GM18499 (cell line): ENCODE measurements at regions not wholly inside any gene's neighbourhood (a gene's known extent, or its start where the extent isn't known, plus 50 kb on each side); places are given as distances from the start of the nearest gene placed in this dataset.

Experiments used
- ATAC-seq: cut with Tn5 transposase; IDR thresholded peaks from one replicate; pipeline ENCODE4 v1.9.1; 2021; ENCODE audit warnings: moderate number of reproducible peaks; ENCODE audit not compliant: insufficient read depth, unreplicated experiment

DNA sequence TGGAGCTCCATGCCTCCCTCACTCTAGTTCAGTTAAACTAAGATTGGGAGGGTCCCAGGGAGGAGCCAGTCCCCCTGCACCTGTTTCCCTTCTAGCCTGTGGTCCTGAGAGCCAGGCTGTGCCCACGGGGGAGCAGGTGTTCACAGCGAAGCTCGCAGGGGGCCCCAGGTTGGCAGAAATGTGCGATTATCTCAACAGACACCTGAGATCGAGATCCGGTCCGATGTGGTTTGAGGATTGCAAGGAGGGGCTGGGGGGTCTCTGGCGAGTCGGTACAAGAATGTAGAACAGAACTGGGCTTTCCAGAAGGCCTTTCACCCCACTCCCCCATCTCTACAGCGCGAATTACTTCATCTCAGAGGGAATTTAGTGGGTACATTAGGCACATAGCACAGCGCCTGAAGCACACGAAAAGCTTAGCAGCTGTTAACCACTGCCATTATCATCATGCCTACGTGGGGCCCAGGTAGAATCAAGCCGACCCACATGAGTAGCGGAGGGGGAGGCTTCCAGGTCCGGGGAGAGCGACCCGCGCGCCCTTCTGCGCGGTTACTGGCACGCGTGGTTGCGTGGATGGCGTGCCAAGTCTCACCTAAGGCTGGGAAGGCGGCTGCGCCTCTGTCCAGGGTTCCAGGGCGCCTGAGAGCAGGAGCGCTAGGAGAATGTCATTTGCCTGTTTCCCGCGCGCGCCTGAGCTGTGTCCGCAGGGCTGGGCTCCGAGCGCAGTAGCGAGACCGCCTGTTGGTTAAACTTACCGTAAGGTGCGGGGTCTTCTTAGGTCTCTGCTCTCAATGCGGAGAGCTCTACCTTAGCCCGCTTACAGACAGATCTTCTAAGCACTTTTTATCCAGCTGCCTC lies 1539.5 kb upstream of the TMEM132C start:
- ATAC-seq, result no peak

DNA sequence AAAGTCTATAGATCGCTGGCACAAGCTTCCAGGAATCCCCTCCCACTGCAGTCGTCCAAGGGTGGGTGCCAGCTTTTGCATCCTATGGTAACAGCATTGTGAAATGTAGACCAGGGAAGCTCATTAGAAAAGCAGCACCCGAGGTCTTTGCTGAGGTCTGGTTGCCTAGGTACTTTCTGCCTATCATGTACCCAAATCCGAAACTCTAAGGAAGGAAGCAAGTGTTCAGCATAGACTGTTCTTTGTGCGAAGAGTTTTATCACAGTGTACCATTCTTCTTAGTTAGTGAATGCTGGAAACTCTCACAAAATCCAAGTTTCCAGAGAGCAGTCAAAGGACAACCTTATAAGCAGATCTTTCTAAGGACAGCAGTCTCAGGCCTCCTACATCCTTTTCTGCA lies 1532.7 kb upstream of the TMEM132C start:
- ATAC-seq, result no peak

DNA sequence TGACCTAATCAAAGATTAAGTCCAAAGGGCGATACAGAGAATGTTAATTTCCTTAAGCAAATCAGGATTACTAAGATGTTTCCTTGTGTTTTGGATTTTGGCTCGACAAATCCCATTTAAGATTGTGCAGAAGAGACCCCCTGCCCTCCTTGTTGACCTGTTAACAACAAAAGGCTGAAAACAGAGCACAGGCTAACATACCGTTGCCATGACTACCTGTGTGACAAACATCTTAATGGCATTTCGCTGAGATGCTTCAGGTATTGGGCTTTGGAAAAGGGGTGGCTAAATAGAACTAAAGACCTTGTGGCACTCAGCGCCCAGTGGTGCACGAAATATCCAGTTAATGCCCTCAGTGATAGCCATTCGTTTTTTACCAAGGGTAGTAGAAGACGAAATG lies 1532.3 kb upstream of the TMEM132C start:
- no peak for ATAC-seq

GRCh38 chr12:126741536-126742240 lies 1525.3 kb upstream of the TMEM132C start:
- no peak for ATAC-seq

GRCh38 chr12:126742241-126742641 lies 1524.7 kb upstream of the TMEM132C start:
- no peak for ATAC-seq

DNA sequence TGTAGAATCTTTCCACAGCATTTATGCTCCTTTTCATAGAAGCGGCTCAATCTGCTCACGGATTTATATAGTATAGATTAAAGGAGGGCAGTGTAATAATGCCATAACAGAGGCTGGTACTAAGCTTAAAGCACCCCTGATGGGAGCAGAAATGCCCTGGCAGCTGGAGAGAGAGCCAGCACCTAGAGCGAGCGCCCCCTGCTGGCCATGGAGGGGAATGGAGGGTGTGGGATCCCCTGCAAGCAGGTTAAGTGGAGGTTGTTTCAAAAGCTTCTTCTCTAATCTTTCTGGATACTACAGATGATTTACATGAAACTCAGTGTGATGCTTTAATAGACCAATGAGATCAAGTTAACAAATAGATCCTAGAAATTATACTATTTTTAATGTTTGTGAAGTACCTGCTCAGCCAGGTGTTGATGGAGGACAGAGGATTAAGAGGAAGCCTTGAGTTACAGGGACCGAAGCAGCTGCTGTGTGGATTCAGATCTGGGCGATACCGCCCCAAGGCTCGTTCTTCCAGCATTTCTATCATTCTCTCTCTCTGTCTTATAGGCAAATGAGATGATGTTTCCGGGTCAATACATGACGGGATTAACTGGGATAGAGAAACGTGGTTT lies 1519.3 kb upstream of the TMEM132C start:
- ATAC-seq, result no peak

DNA sequence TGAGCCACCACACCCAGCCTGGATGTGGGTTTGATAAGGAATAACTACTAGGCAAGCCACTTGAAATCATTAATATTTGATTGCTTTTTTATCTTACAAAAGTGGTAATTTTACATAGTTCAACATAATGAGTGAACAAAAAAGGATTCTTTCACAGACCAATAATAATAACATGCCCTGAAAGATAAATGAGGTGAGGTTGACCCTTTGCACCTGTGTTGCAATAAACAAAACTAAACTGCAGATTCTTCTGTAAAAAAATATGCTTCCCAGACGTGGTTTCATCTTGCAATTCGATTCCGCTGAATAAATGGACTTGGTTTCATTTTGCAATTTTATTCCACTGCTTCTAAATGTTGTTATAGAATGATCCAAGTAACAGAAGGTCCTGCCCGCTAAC lies 1514.9 kb upstream of the TMEM132C start:
- no peak for ATAC-seq

GRCh38 chr12:126757326-126757725 lies 1509.6 kb upstream of the TMEM132C start:
- no peak for ATAC-seq

DNA sequence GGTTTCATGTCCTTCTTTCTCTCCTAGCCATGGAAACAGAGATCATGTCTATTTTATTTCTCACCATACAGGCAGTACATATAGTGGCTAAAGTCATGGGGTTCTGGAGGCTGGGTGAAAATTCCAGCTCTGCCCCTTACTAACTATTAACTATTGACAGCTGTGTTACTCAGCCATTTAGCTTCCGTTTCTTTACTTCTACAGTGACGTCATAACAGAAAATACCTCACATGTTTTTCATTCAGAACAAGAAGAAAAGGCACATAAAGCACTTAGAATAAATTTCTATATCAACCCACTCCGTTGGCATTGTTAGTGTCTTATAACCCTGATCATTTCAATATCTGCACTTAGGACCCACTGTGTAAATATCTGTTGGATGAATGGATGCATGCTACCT lies 1506.9 kb upstream of the TMEM132C start:
- no peak for ATAC-seq

DNA sequence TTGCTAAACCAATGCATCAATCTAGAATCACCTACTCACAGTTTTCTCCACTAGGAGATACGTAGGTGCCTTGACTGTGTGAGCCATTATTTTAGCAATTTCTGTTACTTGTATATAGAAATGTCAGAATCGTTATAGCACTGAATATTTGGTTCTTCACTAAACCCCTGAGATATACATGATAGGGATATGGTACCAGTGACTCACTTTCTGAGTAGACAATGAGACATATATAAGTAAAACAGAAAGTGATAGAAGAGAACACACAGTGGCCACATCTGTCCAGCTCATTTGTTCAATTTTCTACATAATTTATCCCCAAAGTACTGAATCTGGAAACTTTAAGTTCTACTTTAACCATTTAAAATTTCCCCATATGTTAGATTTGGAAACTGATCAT lies 1505.5 kb upstream of the TMEM132C start:
- ATAC-seq, result no peak

GRCh38 chr12:126762150-126762549 lies 1504.8 kb upstream of the TMEM132C start:
- ATAC-seq, result no peak

DNA sequence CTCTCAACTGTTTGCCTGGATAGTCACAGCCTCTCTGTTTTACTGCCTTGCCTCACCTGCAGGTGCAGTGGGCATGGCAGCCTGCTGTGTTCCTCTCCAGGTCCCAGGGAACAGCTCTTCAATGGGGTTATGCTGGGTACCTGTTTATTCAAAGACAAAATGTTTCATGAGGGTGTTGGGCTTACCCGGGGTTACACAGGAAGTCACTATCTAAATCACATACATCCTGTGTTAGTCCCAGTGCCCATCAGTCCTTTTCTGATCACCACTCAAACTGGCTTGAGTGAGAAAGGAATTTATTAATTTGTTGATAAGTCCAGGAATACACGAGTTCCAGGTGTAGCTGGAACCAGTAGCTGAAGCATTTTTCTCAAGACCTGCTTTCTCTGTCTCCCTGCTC lies 1503.6 kb upstream of the TMEM132C start:
- ATAC-seq, result no peak

GRCh38 chr12:126767334-126767733 lies 1499.6 kb upstream of the TMEM132C start:
- no peak for ATAC-seq

DNA sequence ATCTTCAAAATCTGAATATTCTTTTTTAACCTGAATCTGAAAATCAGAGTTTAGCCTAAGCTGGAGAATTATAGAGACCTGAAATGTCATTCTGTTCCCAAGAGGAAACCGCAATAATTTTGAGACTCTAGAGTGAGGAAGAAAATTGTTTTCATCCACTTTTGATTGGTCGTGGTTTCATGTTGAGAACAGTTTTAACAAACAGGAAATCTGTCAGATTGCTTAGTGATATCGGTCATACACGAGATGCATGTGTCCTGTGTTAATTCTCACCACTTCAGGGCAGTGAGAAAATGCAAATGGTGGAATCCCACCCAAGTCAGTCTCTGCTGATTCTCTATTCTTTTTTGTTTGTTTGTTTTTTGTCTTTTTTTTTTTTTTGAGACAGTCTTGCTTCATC lies 1498.5 kb upstream of the TMEM132C start:
- no peak for ATAC-seq

DNA sequence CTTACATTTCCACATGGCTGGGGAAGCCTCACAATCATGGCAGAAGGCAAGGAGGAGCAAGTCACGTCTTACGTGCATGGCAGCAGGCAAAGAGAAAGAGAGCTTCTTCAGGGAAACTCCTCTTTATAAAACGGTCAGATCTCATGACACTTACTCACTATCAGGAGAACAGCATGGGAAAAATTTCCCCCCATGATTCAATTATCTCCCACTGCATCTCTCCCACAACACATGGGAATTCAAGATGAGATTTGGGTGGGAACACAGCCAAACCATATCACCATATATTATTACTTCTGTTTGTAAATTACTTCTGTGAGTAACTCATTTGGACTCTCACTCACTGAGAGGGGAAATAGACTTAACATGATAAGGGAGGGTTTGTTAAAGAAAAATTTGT lies 1496.8 kb upstream of the TMEM132C start:
- ATAC-seq, result no peak

DNA sequence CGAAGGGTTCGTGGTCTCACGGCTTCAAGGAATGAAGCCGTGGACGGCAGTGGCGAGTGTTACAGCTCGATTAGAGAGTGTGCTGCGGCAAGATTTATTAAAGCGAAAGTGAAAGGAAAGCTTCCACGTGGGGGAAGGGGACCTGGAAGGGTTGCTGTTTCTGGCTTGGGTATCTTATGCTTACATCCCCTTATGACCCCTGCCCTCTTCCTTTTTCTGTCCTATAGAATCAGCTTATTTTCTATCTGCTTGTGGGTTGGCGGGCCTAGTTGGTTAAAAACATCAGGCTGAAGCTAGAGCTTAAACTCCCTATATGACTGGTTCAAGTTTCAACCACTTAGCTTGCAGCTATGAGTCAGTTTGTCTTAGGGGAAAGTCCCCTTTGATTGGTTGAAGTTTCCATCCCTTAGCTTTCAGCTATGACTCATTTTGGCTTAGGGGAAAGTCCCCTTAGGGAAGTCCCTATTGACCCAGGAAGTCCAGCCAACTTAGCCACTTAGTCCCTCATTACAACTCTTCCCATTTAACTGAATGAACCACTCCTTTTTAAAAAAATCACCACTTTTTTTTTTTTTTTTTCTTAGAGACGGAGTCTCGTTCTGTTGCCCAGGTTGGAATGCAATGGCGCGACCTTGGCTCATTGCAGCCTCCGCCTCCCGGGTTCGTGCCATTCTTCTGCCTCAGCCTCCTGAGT lies 1494.7 kb upstream of the TMEM132C start:
- peak; percentile 86 for ATAC-seq

- no peak for ATAC-seq
These were observed 1494.0 kb upstream of the TMEM132C start for GRCh38 chr12:126773012-126773411.

- ATAC-seq, result no peak
These were observed 1493.5 kb upstream of the TMEM132C start for GRCh38 chr12:126773491-126773890.

- no peak for ATAC-seq
These were observed 1490.8 kb upstream of the TMEM132C start for GRCh38 chr12:126776026-126776655.

- no peak for ATAC-seq
These were observed 1486.6 kb upstream of the TMEM132C start for GRCh38 chr12:126780343-126780742.
